ENCODE measurements at regions not wholly inside any gene's neighbourhood (a gene's known extent, or its start where the extent isn't known, plus 50 kb on each side); places are given as distances from the start of the nearest gene placed in this dataset.

DNA sequence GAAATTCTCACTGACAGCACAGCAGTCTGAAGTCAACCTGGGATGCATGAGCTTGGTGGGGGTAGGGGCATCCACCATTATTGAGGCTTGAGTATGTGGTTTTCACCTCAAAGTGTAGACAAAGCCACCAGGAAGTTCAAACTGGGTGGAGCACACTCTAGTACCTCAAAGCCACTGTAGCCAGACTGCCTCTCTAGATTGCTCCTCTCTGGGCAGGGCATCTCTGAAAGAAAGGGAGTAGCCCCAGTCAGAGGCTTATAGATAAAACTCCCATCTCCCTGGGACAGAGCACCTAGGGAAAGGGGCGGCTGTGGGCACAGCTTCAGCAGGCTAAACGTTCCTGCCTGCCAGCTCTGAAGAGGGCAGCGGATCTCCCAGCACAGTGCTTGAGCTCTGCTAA lies 143.0 kb downstream of the KITLG start:
- Histone ChIP-seq H3K27ac (ENCODE audit: insufficient read depth, low read length) (no peak overlapping the region), H4K91ac (ENCODE audit: insufficient read depth, low read depth, low read length) (no peak overlapping the region), H3K23ac (ENCODE audit: low read depth, low read length) (no peak overlapping the region), H3K79me1 (ENCODE audit: low read depth in 1 of 2, low read length in 2 of 2) (no peaks in the 10 kb centered on the region; a peak in 1 of 4 replicates), H3K56ac (ENCODE audit: extremely low read depth, insufficient read depth, low read length) (no peak overlapping the region), H3K14ac (replicated peaks; ENCODE audit: low read depth, low read length) (no peak overlapping the region), H2BK5ac (ENCODE audit: low read depth, low read length, poor library complexity, severe bottlenecking) (no peak overlapping the region), H2AK5ac (ENCODE audit: low read depth, low read length) (no peak overlapping the region), H2BK20ac (ENCODE audit: low read depth, low read length) (no peak overlapping the region), H2BK120ac (ENCODE audit: low read depth, low read length) (no peak overlapping the region), H3K36me3 (ENCODE audit: control insufficient read depth, insufficient read depth, low read length) (no peaks in the 10 kb centered on the region), H2BK15ac (ENCODE audit: low read depth, low read length) (no peak overlapping the region), H3K9ac (ENCODE audit: low read depth, low read length) (no peak overlapping the region), H3K4ac (ENCODE audit: low read depth, low read length) (no peak overlapping the region), H4K20me1 (ENCODE audit: insufficient read depth, low read length) (no peaks in the 10 kb centered on the region), H3K9me1 (ENCODE audit: insufficient read depth, low read length) (no peaks in the 10 kb centered on the region), H4K8ac (ENCODE audit: low read depth in 2 of 2, low read length in 2 of 2) (no peak overlapping the region), H2AK9ac (replicated peaks; ENCODE audit: low read depth, low read length, poor library complexity) (no peak overlapping the region), H2AFZ (replicated peaks; ENCODE audit: low read length, poor library complexity) (no peak overlapping the region), H3K4me1 (ENCODE audit: control insufficient read depth, insufficient read depth, low read length) (peaks cover 8% of the 10 kb centered on the region; the same call in 1 of the 2 replicates), H4K5ac (ENCODE audit: low read depth, low read length) (no peak overlapping the region), H3K18ac (ENCODE audit: low read depth, low read length) (no peak overlapping the region), H3K4me3 (ENCODE audit: insufficient read depth, low read depth, low read length) (no peak overlapping the region), H3K9me3 (ENCODE audit: control insufficient read depth, insufficient read depth, low read length) (no peaks in the 10 kb centered on the region), H3K4me2 (ENCODE audit: low read depth, low read length) (no peak overlapping the region), H3K27me3 (ENCODE audit: control insufficient read depth, insufficient read depth, low read length) (no peaks in the 10 kb centered on the region)
- WGBS, 2 experiments (ENCODE audit: extremely low coverage in 2 of 2, insufficient read length in 1 of 2) = 95% methylated on average over 3 of the region's 3 CpGs; no CpG with 5 or more reads in 1 of the 2 experiments
- no TSS peak for BruUV-seq (replicated peaks)
- intact Hi-C loops (cut with micrococcal nuclease) = no loop called here
- POLR2A ChIA-PET (ENCODE audit: unreplicated experiment) = no interaction called here
- in situ Hi-C loops (cut with MboI; ENCODE audit: low sequenced_read_pairs) = no loop called here
- CTCF ChIA-PET = no interaction called here
- no peak for TF ChIP-seq FOS (IDR thresholded peaks at IDR 0.05; ENCODE audit: low read depth, low read length)
- no peak for TF ChIP-seq CEBPB (IDR thresholded peaks at IDR 0.05; ENCODE audit: low read depth, low read length)
- no peak for TF ChIP-seq BHLHE40 (IDR thresholded peaks at IDR 0.05; ENCODE audit: low read depth, low read length)
- TF ChIP-seq SMC3 (IDR thresholded peaks at IDR 0.05; ENCODE audit: low read depth, low read length) = no peak
- TF ChIP-seq, protein P1, sequence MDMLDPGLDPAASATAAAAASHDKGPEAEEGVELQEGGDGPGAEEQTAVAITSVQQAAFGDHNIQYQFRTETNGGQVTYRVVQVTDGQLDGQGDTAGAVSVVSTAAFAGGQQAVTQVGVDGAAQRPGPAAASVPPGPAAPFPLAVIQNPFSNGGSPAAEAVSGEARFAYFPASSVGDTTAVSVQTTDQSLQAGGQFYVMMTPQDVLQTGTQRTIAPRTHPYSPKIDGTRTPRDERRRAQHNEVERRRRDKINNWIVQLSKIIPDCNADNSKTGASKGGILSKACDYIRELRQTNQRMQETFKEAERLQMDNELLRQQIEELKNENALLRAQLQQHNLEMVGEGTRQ (IDR thresholded peaks at IDR 0.05; ENCODE audit: low read depth, low read length) = no peak
- TF ChIP-seq MAZ (IDR thresholded peaks at IDR 0.05; ENCODE audit: borderline replicate concordance, low read depth, low read length) = no peak
- TF ChIP-seq, protein P2, sequence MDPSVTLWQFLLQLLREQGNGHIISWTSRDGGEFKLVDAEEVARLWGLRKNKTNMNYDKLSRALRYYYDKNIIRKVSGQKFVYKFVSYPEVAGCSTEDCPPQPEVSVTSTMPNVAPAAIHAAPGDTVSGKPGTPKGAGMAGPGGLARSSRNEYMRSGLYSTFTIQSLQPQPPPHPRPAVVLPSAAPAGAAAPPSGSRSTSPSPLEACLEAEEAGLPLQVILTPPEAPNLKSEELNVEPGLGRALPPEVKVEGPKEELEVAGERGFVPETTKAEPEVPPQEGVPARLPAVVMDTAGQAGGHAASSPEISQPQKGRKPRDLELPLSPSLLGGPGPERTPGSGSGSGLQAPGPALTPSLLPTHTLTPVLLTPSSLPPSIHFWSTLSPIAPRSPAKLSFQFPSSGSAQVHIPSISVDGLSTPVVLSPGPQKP (IDR thresholded peaks at IDR 0.05; ENCODE audit: borderline replicate concordance, low read depth, low read length) = no peak
- no peak for TF ChIP-seq CHD1 (IDR thresholded peaks at IDR 0.05; ENCODE audit: low read depth, low read length)
- TF ChIP-seq POLR2A (IDR thresholded peaks at IDR 0.05; ENCODE audit: low read depth, low read length) = no peak
- TF ChIP-seq RCOR1 (IDR thresholded peaks at IDR 0.05; ENCODE audit: insufficient replicate concordance, low read length) = no peak
- TF ChIP-seq RAD21 (IDR thresholded peaks at IDR 0.05; ENCODE audit: low read length) = no peak
- dilution Hi-C loops (cut with HindIII; ENCODE audit: low sequenced_read_pairs, unreplicated experiment) = no loop called here
- ATAC-seq (ENCODE audit: low read depth) (no peak), DNase-seq (no peak)

Measured in IMR-90 (cell line).